GM12878 (cell line): ENCODE measurements at regions not wholly inside any gene's neighbourhood (a gene's known extent, or its start where the extent isn't known, plus 50 kb on each side); places are given as distances from the start of the nearest gene placed in this dataset.
"Not testable (repeated sequence)": the region's sequence is repeated elsewhere in the genome, so short reads cannot be mapped to it uniquely, and the experiment has no call there.

Experiments
- ATAC-seq: fragments of 200-7000 bp; cut with Tn5 transposase; 3 replicates; pipeline ENCODE4 v1.9.1; 2020; ENCODE audit warnings: mild to moderate bottlenecking, moderate library complexity
- BruUV-seq: library from RNA; stranded (reverse); fragments of 400-500 nt; replicated peaks from 2 replicates; lab custom pipeline; 2021; lab: Mats Ljungman, UMichigan
- CTCF ChIA-PET: fragments of 300-600 bp; sonication (Branson Sonifier 250); formaldehyde crosslinking; extraction: SDS; loops from one replicate; lab custom pipeline; 2021; ENCODE audit warnings: inconsistent platforms; lab: Yijun Ruan, JAX
- POLR2A ChIA-PET: fragments of 350-600 bp; formaldehyde crosslinking; extraction: SDS; loops from one replicate; lab custom pipeline; 2021; ENCODE audit warnings: inconsistent platforms; lab: Charles Lee
- RAD21 ChIA-PET: fragments of 300-600 bp; sonication (Branson Sonifier 250); formaldehyde crosslinking; loops from one replicate; lab custom pipeline; 2023; ENCODE audit warnings: antibody characterized with exemption; ENCODE audit not compliant: unreplicated experiment; lab: Charles Lee
- SMC1A ChIA-PET: fragments of 300-600 bp; sonication (Branson Sonifier 250); formaldehyde crosslinking; loops from one replicate; lab custom pipeline; 2023; ENCODE audit not compliant: unreplicated experiment, uncharacterized antibody; lab: Charles Lee
- DNase-seq: peaks from one replicate; pipeline ENCODE4 v3.0.0-alpha.2; 2011; ENCODE audit warnings: low read depth, low spot score
- FAIRE-seq: peaks from 3 replicates; lab custom pipeline; 2011; peaks lifted over from hg19 to GRCh38; lab: Jason Lieb, UNC
- H2AFZ ChIP-seq: 2 replicates; pipeline ENCODE4 v1.6.0; 2011; ENCODE audit warnings: low read depth, low read length, control low read depth; ENCODE audit not compliant: control insufficient read depth
- H3K27ac ChIP-seq: 2 replicates; pipeline ENCODE4 v1.5.1; 2011; ENCODE audit warnings: control low read depth; ENCODE audit not compliant: control insufficient read depth, insufficient read depth
- H3K27me3 ChIP-seq, 2 experiments: replicated peaks in 1 of 2; 2 replicates each; pipeline versions ENCODE4 v1.6.0 to v1.6.1; 2011; ENCODE audit warnings: low read length in 1 of 2; ENCODE audit not compliant: control insufficient read depth in 2 of 2, insufficient read depth in 2 of 2
- H3K36me3 ChIP-seq, 2 experiments: 2 replicates each; pipeline ENCODE4 v1.5.1; 2011; ENCODE audit warnings: low read length in 1 of 2; ENCODE audit not compliant: control insufficient read depth in 2 of 2, insufficient read depth in 2 of 2
- H3K4me1 ChIP-seq: 2 replicates; pipeline ENCODE4 v1.6.1; 2011; ENCODE audit warnings: mild to moderate bottlenecking, low read length, moderate library complexity, mixed read lengths; ENCODE audit not compliant: control insufficient read depth, insufficient read depth
- H3K4me2 ChIP-seq: 2 replicates; pipeline ENCODE4 v1.6.0; 2011; ENCODE audit warnings: control low read depth; ENCODE audit not compliant: control insufficient read depth, insufficient read depth
- H3K4me3 ChIP-seq: fragments of 200-600 bp; sonication (generic); 2 replicates; pipeline ENCODE4 v1.5.1; 2016
- H3K79me2 ChIP-seq: 2 replicates; pipeline ENCODE4 v1.6.0; 2011; ENCODE audit warnings: low read length; ENCODE audit not compliant: control insufficient read depth, insufficient read depth
- H3K9ac ChIP-seq: 2 replicates; pipeline ENCODE4 v1.8.0; 2011; ENCODE audit warnings: low read length, control low read depth, mixed read lengths; ENCODE audit not compliant: control insufficient read depth, insufficient read depth
- H3K9me3 ChIP-seq: replicated peaks from 3 replicates; pipeline ENCODE4 v1.5.1; 2011; ENCODE audit warnings: mild to moderate bottlenecking, low read length; ENCODE audit not compliant: control insufficient read depth, insufficient read depth
- H4K20me1 ChIP-seq: 2 replicates; pipeline ENCODE4 v1.6.0; 2011; ENCODE audit not compliant: control insufficient read depth, insufficient read depth
- CHD1 ChIP-seq: IDR thresholded peaks from 2 replicates; pipeline ENCODE4 v1.6.1; 2012; ENCODE audit warnings: low read depth, low read length, improper control_type of control experiment
- RFX5 ChIP-seq: IDR thresholded peaks from 2 replicates; pipeline ENCODE4 v1.6.1; 2011; ENCODE audit warnings: low read depth, low read length, improper control_type of control experiment
- WGBS: methylation state at CpG from one replicate; pipeline ENCODE4 v1.1.6; 2016; ENCODE audit warnings: low lambda C conversion rate; ENCODE audit not compliant: insufficient replicate concordance, insufficient coverage; ENCODE audit errors: missing lambda C conversion rate; 5-methylcytosine and 5-hydroxymethylcytosine counted together
- in situ Hi-C: fragments of 300-500 bp; cut with MboI; formaldehyde crosslinking; loops from 9 replicates; pipeline ENCODE4 v1.14.3; 2018; ENCODE audit warnings: mixed read lengths
- intact Hi-C: fragments of 100-400 bp; cut with micrococcal nuclease; formaldehyde crosslinking; loops from one replicate; pipeline ENCODE4 v1.14.2; 2022; ENCODE audit not compliant: unreplicated experiment

GRCh38 chr7:152590481-152590880, 85.5 kb downstream of the XRCC2 start:
- no peak for DNase-seq
- H3K4me2 ChIP-seq, result no peak overlapping the region
- WGBS, result 68% methylated on average over 6 of the region's 6 CpGs
- H3K79me2 ChIP-seq, result no peaks in the 10 kb centered on the region
- no peak overlapping the region for H2AFZ ChIP-seq
- no peak overlapping the region for H3K4me3 ChIP-seq
- ATAC-seq, result no peak
- SMC1A ChIA-PET, result interaction anchor here (0.7 kb wide), 1 partner anchor 69 kb away, joined by 3 read pairs; no protein-coding TSS in a partner anchor
- H3K4me1 ChIP-seq, result no peaks in the 10 kb centered on the region
- no peaks in the 10 kb centered on the region for H3K27me3 ChIP-seq
- no peak overlapping the region for H3K27ac ChIP-seq
- FAIRE-seq, result no peak
- RAD21 ChIA-PET, result no interaction called here
- no peaks in the 10 kb centered on the region for H3K9me3 ChIP-seq
- in situ Hi-C loops, result no loop called here
- CTCF ChIA-PET, result no interaction called here
- no peaks in the 10 kb centered on the region for H4K20me1 ChIP-seq
- TF ChIP-seq RFX5 (no peak), CHD1 (no peak)
- TF ChIP-seq, all 136 proteins: peak for 0
- intact Hi-C loops, result no loop called here
- Histone ChIP-seq H3K9ac (no peak overlapping the region), H3K36me3 (no peaks in the 10 kb centered on the region)
- BruUV-seq, result no TSS peak
- POLR2A ChIA-PET, result no interaction called here

- H3K9me3 ChIP-seq, H3K4me3 ChIP-seq, CTCF ChIA-PET, H3K4me2 ChIP-seq, H3K9ac ChIP-seq, SMC1A ChIA-PET, H2AFZ ChIP-seq, POLR2A ChIA-PET, in situ Hi-C loops, FAIRE-seq, H3K79me2 ChIP-seq, ATAC-seq, H3K27me3 ChIP-seq, H3K36me3 ChIP-seq, RAD21 ChIA-PET, H3K4me1 ChIP-seq, intact Hi-C loops, DNase-seq, BruUV-seq, H3K27ac ChIP-seq, H4K20me1 ChIP-seq: not testable (repeated sequence)
- WGBS, result 73% methylated on average over 9 of the region's 9 CpGs
Measured at GRCh38 chr7:152589821-152590220, 86.1 kb downstream of the XRCC2 start.
